Fibroblast of skin of left biceps (primary cell): ENCODE measurements at regions not wholly inside any gene's neighbourhood (a gene's known extent, or its start where the extent isn't known, plus 50 kb on each side); places are given as distances from the start of the nearest gene placed in this dataset.
A peak's percentile ranks its signal among the peaks of the same experiment; 100 is the strongest.
"Not testable (repeated sequence)": the region's sequence is repeated elsewhere in the genome, so short reads cannot be mapped to it uniquely, and the experiment has no call there.

ENCODE experiments used
- DNase-seq, 2 experiments: peaks; one replicate each; pipeline ENCODE4 v3.0.0-alpha.2; 2013; ENCODE audit warnings: low read depth in 2 of 2

DNA sequence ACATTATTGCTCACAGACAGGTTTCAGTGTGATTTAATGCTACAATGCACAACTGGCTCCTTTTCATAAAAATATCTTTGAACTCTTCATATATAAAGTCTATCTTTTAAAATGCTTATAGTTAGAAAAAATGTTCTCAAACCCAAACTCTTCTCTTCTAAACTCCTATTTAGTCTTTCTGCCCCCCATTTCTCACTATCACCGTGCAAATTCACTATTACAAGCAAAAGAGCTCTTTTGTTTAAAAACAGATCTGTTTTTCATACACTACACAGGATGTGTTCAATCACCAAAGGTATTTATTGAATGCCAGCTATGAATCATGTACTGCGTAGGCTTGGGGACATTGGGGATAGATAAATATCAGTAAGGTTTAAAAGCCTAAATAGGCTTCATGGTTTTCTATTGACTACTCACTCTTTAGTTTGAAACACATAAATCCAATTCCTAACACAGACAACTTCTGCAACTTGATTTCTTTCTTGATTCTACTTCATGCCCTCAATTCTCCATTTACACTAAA, 692.3 kb downstream of the C12orf50 start:
- no peak for DNase-seq

DNA sequence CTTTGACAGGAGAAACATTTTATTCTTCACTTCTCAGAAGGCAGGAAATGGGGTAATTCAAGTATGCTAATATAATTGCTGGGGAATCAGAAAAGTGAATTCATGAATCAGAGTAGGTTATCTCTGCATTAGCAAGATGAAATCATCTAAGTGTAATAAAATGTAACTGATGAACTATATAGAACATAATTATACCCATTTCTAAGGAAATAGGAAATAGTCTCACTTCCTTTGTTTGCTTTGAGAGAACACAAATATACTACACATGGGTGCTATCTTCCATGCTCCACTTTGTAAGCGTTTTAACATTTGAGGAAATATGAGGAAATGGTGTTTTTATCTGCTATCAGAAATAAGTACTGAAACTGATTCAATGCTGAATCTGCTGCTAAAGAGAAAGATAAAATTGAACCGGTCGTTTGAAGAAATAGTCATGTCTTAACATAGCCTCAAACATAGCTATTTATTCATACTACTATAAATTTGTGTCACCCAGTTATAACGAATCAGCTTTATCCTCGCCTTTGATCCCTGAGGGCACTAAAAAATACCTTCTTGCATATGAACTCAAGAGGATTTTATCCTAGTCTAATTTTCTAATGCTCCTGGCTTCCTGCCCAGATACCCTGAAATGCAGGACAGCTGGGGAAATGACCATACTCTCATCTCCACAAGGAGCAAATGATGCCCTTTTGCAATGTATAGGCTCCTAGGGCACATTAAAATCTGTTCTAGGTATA, 696.0 kb downstream of the C12orf50 start:
- DNase-seq: no peak

DNA sequence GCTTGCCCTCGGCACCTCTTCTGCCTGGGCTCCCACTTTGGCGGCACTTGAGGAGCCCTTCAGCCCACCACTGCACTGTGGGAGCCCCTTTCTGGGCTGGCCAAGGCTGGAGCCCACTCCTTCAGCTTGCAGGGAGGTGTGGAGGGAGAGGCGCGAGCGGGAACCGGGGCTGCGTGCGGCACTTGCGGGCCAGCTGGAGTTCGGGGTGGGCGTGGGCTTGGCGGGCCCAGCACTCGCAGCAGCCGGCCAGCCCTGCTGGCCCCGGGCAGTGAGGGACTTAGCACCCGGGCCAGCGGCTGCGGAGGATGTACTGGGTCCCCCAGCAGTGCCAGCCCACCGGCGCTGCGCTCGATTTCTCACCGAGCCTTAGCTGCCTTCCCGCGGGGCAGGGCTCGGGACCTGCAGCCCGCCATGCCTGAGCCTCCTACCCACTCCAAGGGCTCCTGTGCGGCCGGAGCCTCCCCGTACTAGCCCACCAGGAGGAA, 699.1 kb downstream of the C12orf50 start:
- not testable (repeated sequence) for DNase-seq

DNA sequence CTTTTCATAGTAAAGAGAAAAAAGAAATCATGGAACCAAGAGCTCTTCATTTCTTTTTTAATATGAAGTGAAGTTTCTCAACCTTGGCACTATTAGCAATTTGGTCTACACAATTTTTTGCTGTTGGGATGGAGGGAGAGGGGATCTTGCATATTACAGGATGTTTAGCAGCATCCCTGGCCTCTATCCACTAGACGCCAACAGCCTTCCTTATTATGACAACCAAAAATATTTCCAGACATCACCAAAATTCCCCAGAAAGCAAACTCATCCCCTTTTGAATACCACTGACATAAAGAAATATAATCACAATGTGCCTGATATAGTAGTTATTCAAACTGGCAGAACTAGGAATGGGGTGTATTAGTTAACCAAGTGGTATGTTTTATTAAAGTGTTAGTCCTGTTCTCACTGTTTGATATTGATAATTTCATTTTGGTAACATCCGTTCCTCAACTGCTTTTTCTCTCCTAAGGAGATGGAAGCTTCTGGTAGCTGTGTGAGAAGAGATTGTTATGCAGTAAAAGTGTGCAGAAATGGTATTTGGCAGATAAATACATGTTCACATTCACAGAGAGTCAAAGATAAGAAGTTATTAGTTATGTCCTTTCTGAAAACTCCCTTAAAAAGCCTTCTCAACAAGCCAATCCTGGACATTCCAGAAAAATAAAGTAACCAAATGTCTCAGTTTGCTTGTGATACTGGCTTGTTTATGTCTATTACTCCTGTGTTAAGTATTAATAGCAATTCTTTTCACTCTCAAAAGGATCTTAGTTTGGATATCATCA, 699.9 kb downstream of the C12orf50 start:
- DNase-seq: no peak

DNA sequence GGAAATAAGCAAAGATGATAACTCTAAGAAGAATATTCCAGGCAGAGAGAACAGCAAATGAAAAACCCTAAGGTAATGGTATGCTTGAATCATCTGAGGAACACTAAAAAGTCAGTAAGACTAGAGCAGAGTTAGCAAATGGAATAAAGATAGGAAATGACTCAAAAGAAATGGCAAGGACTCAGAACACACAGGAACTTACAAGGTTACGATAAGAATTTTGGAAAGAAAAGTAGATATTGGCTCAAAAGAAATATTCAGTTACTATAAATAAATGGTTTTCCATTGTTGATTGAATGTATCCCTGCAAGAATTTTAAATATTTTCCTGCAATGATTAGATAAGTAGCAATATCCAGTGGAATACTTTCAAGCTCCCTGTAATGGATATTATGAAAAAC, 705.8 kb downstream of the C12orf50 start:
- DNase-seq: peak; percentile 62 to 64

DNA sequence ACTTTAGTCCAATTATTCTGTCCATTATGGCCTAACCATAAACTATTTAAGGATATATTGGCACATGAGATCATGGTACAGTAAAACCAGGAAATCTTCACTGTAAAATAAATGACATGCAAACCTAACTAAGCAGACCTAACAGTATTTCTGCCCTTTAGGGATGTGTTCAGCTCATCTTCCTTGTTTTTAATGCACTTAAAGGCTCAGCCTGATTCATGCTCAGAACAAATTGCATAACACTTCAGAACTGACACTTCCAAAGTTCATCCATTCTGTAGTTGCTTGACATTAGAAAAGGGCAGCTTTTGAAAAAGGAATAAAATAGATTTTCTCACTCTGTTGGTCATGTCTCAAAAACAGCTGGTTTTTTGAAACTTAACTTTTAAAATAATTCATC, 708.5 kb downstream of the C12orf50 start:
- no peak for DNase-seq

DNA sequence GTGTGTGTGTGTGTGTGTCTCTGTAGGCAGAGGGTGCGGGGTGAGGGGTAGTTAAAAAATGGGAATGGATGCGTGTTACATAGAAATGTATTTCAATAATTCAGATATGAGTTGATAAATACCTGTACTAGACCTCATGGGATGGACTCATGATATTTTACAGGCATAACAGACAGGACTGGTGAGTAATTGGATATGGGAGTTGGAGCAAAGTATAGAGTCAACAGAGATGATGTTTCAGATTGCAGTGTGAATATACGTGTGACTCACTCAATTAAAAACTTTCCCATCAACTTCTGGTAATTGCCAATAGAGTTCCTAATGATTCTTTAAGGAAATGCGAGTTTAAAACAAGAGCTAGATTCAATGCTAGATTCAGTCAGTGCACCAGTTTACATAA, 711.9 kb downstream of the C12orf50 start:
- no peak for DNase-seq

DNA sequence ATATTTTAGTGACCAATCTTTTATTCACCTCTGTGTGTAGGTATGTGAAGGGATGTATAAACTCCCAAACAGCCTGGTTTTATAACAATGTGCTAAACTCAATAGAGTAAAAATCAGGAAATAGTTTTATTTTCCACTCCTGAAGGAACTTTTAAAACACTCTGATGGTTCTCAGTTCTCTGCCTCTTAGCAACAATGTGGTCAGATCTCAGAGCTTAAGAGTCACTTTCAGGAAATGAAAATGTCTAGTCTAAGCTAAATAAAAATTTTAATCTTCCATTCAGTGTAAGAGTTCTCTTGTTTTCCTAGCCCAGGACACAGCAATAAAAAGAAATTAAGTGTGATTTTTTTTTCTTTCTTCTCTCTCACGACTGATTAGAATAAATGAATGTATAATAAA, 718.0 kb downstream of the C12orf50 start:
- no peak for DNase-seq

DNA sequence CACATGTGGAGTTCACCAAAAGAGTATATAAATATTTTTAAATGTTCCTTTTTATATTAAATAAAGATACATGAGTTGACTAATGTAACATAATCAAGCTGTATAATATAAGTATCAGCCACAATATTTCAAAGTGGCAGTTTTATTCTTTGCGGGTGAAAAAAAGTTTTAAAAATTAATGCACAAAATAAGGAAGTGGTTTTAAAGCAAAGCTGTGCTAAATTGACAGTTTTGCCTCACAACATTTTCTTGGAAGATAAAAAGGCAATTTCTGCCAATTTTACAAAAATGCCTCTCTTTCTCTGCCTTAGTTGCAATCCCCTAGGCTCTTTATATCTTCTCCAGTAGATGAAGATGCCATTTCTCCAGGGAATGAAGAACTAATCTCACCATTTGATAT, 719.1 kb downstream of the C12orf50 start:
- no peak for DNase-seq

DNA sequence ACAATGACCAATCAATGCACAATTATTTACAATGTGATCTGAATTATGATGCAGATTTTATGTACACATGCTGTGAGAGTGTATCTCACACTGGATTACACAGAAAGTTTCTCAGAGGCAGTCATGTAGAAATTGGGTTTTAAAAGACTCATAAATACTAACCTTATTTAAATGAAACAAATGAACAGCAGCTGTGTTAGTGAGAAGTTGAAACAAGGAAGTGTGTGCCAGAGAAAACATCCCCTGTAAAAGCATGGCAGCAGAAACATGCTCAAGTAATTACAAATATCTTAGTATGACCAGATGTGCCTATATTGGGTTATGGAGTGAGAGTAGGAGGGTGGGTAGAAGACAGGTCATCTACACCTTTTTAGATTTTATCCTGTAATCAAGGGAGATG, 723.7 kb downstream of the C12orf50 start:
- DNase-seq: no peak

DNA sequence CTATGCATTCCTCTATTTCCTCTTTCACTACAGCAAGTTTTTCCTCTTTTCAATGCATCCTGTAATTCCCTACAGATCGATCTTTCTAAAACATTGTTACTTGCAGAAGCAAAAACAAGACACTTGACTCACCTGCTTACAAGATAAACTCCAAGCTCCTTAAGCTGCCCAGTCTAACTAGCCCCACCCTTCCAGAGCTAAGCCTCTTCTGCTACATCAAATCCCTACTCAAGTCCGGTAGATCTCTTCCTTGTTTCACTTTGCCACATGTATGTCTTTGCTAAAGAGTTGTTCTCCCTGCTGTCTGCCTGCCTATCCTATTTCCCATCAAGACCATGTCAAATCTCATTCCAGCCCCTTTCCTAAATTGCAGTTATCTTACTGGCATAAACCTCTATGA, 724.8 kb downstream of the C12orf50 start:
- no peak for DNase-seq

DNA sequence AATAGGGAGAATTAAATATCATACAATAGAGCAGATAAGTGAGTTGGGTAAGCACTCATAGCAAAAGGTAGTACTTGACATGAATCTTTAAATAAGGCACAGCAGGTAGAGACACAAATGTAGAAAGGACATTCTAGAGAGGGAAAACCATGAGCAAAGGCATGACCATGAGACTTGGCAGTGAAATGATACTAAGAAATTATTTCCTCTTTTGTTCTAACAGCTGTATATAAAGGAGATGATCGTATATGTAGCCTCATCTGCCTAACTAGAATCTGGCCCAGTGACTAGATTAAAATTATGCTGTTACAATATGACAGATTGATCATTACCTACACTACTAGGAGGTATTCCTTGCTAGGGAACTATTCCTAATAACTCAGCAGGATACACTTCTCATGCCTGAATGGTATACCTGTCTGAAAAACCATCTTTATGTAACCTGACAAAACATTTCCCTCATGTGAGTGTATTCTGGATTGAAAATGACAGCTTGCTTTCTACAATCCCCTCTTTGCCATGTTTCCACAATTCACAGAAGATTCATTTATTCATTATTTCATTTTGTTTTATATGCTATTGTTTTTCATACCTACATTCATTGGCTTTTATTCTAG, 725.7 kb downstream of the C12orf50 start:
- no peak for DNase-seq

DNA sequence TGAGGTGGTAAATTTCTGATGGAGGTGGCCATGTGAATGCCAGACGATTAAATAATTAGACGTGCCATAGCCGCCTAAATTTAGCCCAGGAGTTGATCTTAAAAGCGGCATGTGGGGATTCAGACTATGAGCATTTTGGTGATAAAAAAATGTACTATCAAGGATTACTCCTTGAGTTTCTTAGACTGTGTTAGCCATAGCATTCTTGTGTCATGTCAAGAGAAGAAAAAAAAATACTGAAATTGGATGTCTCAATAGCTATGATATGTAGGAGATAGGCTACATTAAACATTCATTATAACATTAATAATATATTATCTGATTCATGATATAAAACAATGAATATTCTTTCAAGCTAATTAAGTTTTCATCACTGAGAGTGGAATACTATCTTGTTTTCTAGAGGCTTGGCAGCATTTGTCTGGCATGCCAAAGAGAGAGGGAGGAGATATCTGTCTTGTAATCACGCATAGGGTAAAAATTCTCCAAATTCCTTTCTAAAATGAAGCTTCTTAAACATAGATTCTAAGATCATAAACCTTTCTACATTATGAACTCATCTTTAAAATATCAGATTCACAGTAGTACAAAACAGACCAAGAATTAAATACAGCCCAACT, 727.0 kb downstream of the C12orf50 start:
- peak; percentile 36 to 54 for DNase-seq

DNA sequence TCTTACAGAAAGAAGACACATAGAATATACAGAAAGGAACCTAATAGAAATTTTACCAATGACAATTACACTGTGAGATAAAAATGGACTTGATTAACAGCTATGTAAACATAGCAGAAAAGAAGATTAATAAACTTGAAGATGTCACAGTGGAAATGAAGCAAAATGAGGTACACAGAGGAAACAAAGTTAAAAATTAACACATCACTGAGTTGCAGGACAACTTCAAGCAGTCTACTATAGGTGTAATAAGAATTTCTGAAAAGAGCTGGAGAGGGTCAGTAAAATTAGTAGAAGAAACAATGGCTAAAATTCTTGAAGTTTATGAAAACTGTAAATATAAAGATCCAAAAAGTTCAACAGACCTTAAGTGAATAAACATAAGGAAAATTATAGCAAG, 738.7 kb downstream of the C12orf50 start:
- DNase-seq: no peak

DNA sequence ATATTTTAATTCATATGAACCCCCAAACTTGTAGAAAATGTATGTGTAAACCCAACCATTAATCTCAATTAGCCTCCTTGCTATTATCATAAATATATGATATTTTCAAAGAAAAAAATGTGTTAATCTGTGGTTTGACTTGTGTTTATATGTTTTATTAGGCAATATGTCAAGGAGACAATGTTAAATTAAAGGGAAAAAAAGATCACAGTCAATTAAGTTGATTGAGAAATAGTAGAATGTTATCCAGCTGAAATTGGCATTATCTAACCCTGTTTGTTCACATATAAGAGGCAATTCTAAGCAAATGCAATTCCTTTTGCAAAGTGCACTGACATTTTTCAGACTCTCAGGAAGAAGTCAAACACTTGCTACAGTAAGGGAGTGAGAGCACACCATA, 745.3 kb downstream of the C12orf50 start:
- DNase-seq: no peak

DNA sequence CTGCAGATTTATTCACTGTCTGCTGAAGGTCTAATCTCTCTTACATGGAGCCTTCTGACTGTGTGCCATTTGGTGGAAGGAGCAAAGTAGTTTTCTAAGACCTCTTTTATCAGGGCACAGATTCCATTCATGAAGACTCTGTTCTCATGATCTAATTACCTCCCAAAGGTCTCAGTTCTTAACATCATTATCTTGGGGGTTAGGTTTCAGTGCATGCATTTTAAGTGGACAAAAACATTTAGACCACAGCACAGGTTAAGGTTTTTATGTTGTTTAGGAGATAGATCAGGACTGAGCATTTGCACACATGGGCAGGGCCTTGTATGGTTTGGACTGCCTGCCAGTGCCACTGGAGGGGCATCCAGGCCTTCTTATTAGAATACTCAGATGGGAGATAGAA, 746.1 kb downstream of the C12orf50 start:
- DNase-seq: no peak

DNA sequence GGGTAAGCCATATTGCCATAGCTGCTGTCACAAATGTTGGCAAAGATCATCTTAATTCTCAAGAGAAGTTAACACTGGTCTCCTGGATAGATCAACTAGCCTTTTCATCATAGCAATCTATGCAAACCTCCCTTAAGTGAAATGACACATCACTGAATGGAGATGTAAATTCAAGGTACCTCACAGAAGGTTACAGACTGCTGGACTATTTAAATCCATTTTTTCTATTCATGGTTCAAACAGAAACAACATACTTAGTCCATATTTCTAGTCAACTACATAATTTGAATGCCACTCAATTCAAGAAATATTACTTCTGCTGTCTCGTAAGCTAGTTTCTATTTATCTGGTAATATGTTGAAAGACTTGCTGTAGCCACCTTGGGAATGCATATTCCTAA, 748.3 kb downstream of the C12orf50 start:
- DNase-seq: no peak

DNA sequence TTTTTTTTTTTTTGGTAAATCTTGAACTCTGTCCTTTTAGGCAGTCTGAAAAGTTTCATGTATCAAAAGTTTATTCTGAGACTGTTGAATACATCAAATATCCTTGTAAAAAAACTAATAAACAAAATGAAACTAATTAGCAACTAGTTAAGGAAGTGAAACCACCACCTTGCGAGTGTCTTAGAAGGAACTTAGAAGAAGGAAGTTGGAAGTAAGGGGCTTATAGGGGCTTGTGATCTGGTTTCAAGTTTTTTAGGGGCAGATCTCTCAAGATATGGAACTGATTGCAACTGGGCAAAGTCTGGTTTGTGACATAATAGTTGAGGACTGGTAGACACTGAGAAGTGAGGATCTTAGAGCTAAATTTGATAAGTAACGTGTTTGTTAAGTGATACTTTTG, 748.8 kb downstream of the C12orf50 start:
- no peak for DNase-seq

DNA sequence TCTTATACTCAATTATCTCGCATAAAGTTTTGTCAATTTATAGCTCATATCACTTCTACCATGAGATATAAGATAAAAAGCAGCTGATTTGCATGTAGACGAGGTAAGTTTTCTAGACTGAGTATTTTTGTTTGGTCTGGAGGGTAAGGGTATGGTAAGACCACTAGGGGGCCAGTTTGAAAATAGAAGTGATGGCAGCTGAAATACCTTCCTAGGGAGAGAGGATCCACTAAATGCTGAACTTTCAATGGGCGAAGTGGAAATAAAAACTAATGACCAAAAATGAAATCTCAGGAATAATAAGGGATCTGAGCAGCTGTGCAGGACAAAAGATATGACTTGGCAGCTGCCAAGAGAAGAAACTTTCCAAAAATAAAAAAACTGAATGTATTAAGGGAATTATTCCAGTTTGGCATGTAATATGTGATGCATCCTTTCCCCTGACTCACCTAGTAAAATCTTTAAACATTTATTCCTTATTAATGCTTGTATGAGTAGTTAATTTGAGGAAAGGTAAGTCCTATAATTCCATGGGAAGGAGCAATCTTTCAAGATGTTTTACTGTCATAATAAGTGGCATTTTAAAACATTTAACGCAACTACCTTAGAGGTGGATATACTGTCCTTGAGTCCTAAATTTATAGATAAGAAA, 754.5 kb downstream of the C12orf50 start:
- DNase-seq: no peak

DNA sequence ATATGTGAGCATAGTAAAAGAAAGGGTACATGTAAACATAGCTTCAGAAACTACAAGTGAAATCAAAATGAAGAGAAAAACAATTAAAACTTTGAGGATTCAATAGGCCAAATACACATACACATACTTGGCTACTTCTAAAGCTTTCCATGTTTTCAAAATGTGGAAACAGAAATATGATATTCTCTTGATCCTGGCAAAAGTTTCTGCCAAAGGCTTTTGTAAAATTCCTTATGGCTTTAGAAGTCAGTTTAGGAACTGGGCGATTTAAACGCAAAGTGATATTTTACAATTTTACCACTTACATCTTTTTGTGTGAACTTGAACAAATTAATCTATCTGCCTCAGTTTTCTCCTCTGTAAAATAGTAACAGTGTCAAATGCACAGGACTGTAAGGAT, 756.4 kb downstream of the C12orf50 start:
- DNase-seq: no peak

DNA sequence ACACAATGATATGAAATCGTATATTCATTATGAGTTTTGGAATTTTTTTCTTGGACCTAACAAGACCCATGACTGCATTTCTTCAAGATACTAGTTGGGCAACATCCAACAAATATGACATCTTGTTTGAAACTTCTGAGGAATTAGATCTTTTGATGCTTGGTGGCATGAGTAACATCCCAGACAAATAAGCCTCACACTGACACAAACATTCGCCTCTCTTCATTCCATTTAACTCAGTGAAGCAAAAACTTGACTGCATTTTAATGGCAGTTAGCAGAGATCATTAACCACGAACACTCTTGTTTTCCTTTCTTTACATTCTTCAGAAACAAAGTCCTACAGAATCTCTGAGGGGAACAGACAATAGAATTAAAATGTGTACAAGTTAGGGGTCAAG, 758.3 kb downstream of the C12orf50 start:
- DNase-seq: no peak

DNA sequence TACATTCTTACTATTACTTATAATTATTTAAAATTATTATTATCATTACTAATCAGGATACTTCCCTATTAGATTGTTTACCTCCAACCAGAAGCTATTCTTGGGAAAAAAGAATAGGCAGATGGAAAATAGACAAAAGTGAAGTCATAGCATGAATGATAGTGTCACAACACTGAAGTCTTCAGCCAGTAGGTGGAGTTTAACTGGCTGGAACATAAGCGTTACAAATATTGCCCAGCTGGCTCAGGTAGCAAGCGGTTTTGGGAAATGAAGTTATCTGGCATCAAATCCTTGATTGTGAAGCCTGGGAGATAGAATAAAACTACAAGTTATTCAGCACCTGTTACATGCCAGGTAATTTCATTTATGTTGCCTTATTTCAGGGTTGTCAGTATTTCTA, 762.9 kb downstream of the C12orf50 start:
- no peak for DNase-seq
